ENCODE measurements at regions not wholly inside any gene's neighbourhood (a gene's known extent, or its start where the extent isn't known, plus 50 kb on each side); places are given as distances from the start of the nearest gene placed in this dataset.

DNA sequence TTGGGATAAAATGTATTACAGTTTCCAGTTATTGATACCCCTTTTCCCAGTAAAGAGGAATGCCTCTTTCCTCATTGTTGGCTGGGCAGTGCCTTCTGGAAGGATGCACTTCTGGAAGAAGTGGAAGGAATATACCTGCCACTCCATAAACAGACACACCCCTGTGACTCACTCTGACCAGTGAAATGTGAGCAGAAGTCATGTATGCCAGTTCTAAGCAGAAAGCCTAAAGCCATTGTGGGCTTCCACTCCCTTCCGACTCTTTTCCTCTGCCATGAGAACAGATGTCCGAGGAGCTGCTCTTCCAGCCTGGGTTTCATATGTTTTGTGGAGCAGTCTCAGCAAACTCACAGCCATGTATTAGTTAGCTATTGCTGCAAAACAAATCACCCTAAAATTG lies 166.1 kb upstream of the SERP2 start:
- TF ChIP-seq HDGF (IDR thresholded peaks at IDR 0.05; ENCODE audit: borderline replicate concordance) (no peak), FOXM1 (IDR thresholded peaks at IDR 0.05; ENCODE audit: borderline replicate concordance) (no peak), BHLHE40 (IDR thresholded peaks at IDR 0.05; ENCODE audit: borderline replicate concordance) (no peak), SP1 (IDR thresholded peaks at IDR 0.05) (no peak), NFRKB (IDR thresholded peaks at IDR 0.05) (no peak), ELF4 (IDR thresholded peaks at IDR 0.05) (no peak), SUZ12 (IDR thresholded peaks at IDR 0.05) (no peak), CTBP1 (IDR thresholded peaks at IDR 0.05; ENCODE audit: borderline replicate concordance) (no peak), FOXA1 (IDR thresholded peaks at IDR 0.05) (no peak), ARNT (IDR thresholded peaks at IDR 0.05) (no peak)
- TF ChIP-seq, protein P1, sequence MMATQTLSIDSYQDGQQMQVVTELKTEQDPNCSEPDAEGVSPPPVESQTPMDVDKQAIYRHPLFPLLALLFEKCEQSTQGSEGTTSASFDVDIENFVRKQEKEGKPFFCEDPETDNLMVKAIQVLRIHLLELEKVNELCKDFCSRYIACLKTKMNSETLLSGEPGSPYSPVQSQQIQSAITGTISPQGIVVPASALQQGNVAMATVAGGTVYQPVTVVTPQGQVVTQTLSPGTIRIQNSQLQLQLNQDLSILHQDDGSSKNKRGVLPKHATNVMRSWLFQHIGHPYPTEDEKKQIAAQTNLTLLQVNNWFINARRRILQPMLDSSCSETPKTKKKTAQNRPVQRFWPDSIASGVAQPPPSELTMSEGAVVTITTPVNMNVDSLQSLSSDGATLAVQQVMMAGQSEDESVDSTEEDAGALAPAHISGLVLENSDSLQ (IDR thresholded peaks at IDR 0.05) = no peak
- no peak for DNase-seq (ENCODE audit: extremely low spot score)
- CTCF ChIA-PET = no interaction called here
- POLR2A ChIA-PET = no interaction called here

DNA sequence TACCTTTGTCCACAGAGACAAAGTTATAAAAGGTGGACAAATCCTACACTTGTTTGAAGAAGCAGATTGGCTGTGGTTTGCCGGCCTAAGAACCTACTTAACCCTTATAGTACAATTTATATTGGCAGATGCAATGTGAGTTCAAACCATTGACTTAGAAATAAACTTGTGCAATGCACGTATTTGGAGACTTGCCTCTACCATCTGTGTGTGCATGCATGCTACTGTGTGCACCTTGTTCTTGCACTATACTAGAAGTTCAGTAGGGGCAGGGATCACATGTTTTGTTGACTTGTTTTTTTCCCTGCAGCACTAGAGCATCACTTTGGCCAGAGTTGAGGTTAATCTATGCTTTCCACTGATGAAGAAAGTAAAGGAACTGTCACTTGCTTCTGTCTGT lies 163.1 kb upstream of the SERP2 start:
- TF ChIP-seq FOXA1 (IDR thresholded peaks at IDR 0.05) = no peak
- no peak for TF ChIP-seq TARDBP (IDR thresholded peaks at IDR 0.05)
- no peak for TF ChIP-seq NFRKB (IDR thresholded peaks at IDR 0.05)
- ChIA-PET POLR2A (no interaction called here), CTCF (no interaction called here)
- DNase-seq (ENCODE audit: extremely low spot score) = no peak

- POLR2A ChIA-PET = no interaction called here
- TF ChIP-seq NFRKB (IDR thresholded peaks at IDR 0.05) (no peak), ELF4 (IDR thresholded peaks at IDR 0.05) (no peak), SP1 (IDR thresholded peaks at IDR 0.05) (no peak), FOXK2 (IDR thresholded peaks at IDR 0.05) (no peak), CTBP1 (IDR thresholded peaks at IDR 0.05; ENCODE audit: borderline replicate concordance) (no peak), HDGF (IDR thresholded peaks at IDR 0.05; ENCODE audit: borderline replicate concordance) (no peak)
- CTCF ChIA-PET = no interaction called here
- no peak for DNase-seq (ENCODE audit: extremely low spot score)
These were observed 162.3 kb upstream of the SERP2 start for GRCh38 chr13:44211286-44211685.

DNA sequence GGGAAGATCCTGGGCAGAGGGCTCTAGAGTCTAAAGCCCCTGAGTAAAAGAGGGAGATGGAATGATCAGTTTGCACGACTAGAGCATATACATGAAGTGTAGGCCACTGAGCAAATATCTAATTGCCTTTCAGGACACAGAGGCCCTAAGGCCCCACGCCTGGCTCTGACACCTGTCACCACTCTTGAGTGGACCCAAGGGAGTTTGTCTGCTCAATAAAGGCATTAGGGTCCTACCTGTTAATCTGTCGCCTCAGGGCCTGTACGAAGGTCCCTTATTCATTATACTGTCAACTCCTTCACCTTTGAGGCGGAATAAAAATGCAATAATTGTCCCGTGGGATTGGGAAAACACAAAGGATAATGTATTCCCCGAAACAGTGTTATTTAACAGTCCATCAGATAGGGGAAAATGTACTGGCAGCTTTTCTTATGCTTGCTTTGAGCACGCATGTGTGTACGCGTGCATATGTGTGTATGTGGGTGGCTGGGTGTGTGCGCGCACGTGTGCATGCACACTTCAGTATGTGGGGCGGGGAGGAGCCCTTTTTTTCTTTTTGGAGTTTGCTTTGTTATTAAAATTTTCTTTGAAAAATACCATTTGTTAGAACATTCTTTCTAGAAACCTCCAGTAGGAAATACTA lies 161.8 kb upstream of the SERP2 start:
- ChIA-PET POLR2A (no interaction called here), CTCF (no interaction called here)
- no peak for DNase-seq (ENCODE audit: extremely low spot score)
- TF ChIP-seq CTBP1 (IDR thresholded peaks at IDR 0.05; ENCODE audit: borderline replicate concordance) (no peak), FOXK2 (IDR thresholded peaks at IDR 0.05) (no peak), ZNF384 (IDR thresholded peaks at IDR 0.05) (no peak), L3MBTL2 (conservative IDR thresholded peaks at IDR 0.05) (no peak), FOXA1 (IDR thresholded peaks at IDR 0.05) (no peak)

DNA sequence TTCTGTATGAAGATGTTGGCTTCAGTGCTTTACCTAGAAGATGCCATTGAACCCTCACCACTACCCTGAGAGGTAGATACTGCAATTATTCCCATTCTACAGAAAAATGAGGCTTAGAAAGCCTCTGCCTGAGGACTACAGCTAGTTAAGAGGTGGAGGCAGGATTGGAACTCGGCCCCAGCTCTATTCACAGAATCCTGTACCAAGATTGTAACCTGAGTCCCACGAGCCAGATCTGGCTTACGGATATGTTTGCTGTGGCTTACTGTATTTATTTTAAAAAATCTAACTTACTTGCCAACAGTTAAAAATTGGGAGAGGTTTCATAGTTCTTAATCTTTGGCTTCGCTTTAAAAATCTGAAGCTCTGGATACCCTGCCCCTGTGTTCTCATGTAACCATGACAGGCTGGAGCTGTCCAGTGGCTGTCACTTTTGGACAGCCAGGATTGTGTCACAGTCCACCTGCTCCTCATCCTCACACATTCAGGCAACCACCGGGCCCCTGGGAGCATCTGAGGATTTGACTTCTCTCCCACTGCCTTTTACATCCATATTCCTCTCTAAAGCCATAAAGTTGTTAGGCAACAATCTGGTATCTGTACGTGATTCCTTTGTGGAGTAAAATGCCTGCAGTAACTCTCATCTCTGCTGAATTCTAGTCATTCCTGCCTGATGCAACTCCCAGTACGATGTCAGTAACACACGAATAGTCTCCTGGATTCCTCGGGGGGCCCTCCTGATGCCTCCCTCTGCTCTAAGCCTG lies 160.8 kb upstream of the SERP2 start:
- CTCF ChIA-PET = no interaction called here
- POLR2A ChIA-PET = no interaction called here
- no peak for TF ChIP-seq ZNF384 (IDR thresholded peaks at IDR 0.05)
- no peak for TF ChIP-seq SP1 (IDR thresholded peaks at IDR 0.05)
- no peak for TF ChIP-seq ARNT (IDR thresholded peaks at IDR 0.05)
- no peak for DNase-seq (ENCODE audit: extremely low spot score)

DNA sequence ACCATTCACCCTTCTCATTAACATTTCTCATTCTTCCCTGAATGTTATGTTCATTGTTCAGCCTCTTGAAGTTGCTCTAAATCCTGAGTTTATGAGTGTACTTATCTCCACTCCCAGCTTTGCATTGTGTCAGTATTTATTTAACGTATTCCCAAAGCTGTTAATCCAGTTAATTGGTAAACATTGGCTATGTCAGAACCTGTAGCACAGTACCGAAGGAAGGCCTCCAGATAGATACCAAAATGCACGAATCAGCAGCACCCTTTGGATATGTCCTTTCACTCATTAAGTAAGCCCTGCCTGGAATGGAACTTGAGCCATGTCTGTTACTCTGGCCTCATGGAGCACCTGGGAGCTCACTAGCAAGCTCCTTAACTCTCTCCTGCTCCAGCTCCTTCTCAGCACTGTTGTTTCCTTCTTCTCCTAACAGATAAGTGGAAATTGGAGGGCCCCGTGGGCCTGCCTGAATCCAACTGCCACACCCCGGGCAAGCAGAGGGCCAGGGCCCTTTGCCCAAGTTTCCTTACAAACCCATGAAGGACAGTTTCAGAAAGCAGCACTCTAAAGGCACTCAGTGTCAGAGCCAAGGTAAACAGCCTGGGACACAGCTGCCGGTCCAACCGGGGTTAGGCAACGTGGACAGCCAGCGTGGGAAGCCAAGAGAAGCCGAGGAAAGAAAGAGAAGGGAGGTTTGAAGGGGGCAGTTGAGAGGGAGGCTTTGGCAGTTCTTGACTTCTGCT lies 155.0 kb upstream of the SERP2 start:
- CTCF ChIA-PET = no interaction called here
- no peak for DNase-seq (ENCODE audit: extremely low spot score)
- POLR2A ChIA-PET = no interaction called here

GRCh38 chr13:44219577-44220548 lies 153.8 kb upstream of the SERP2 start:
- TF ChIP-seq, protein P1 (IDR thresholded peaks at IDR 0.05) = no peak
- TF ChIP-seq FOXA1 (IDR thresholded peaks at IDR 0.05) = no peak
- no peak for TF ChIP-seq ELF4 (IDR thresholded peaks at IDR 0.05)
- TF ChIP-seq HDGF (IDR thresholded peaks at IDR 0.05; ENCODE audit: borderline replicate concordance) = no peak
- no peak for TF ChIP-seq L3MBTL2 (conservative IDR thresholded peaks at IDR 0.05)
- TF ChIP-seq ZNF384 (IDR thresholded peaks at IDR 0.05) = no peak
- no peak for TF ChIP-seq FOXK2 (IDR thresholded peaks at IDR 0.05)
- no peak for TF ChIP-seq NFRKB (IDR thresholded peaks at IDR 0.05)
- no peak for TF ChIP-seq ARNT (IDR thresholded peaks at IDR 0.05)
- no peak for TF ChIP-seq TARDBP (IDR thresholded peaks at IDR 0.05)
- no peak for TF ChIP-seq SP1 (IDR thresholded peaks at IDR 0.05)
- TF ChIP-seq CTBP1 (IDR thresholded peaks at IDR 0.05; ENCODE audit: borderline replicate concordance) = no peak
- TF ChIP-seq FOXM1 (IDR thresholded peaks at IDR 0.05; ENCODE audit: borderline replicate concordance) = no peak
- TF ChIP-seq BHLHE40 (IDR thresholded peaks at IDR 0.05; ENCODE audit: borderline replicate concordance) = no peak
- TF ChIP-seq SUZ12 (IDR thresholded peaks at IDR 0.05) = no peak
- no peak for TF ChIP-seq LEF1 (IDR thresholded peaks at IDR 0.05; ENCODE audit: borderline replicate concordance)
- DNase-seq (ENCODE audit: extremely low spot score) = no peak
- POLR2A ChIA-PET = no interaction called here

More for the DNA sequence above, 155.0 kb upstream of the SERP2 start:
- TF ChIP-seq SUZ12 (IDR thresholded peaks at IDR 0.05) = no peak
- no peak for TF ChIP-seq TARDBP (IDR thresholded peaks at IDR 0.05)
- TF ChIP-seq ZNF384 (IDR thresholded peaks at IDR 0.05) = no peak

More at GRCh38 chr13:44219577-44220548, 153.8 kb upstream of the SERP2 start:
- CTCF ChIA-PET = no interaction called here
